PC-3 (cell line): ENCODE measurements at regions not wholly inside any gene's neighbourhood (a gene's known extent, or its start where the extent isn't known, plus 50 kb on each side); places are given as distances from the start of the nearest gene placed in this dataset.

Experiments
- ATAC-seq: fragments of 200-7000 bp; cut with Tn5 transposase; 2 replicates; pipeline ENCODE4 v1.9.1; 2020; ENCODE audit warnings: mild to moderate bottlenecking, moderate library complexity
- BruUV-seq: library from RNA; stranded (reverse); fragments of 400-500 nt; replicated peaks from 2 replicates; lab custom pipeline; 2021; lab: Mats Ljungman, UMichigan
- CTCF ChIA-PET: fragments of 300-600 bp; sonication (Branson Sonifier 250); formaldehyde crosslinking; loops from one replicate; lab custom pipeline; 2022; ENCODE audit warnings: antibody characterized with exemption; lab: Charles Lee
- POLR2A ChIA-PET: fragments of 300-600 bp; sonication (Branson Sonifier 250); formaldehyde crosslinking; loops from one replicate; lab custom pipeline; 2022; ENCODE audit warnings: antibody characterized with exemption; ENCODE audit not compliant: unreplicated experiment; lab: Charles Lee
- DNase-seq: peaks from one replicate; pipeline ENCODE4 v3.0.0-alpha.2; 2015
- H2AFZ ChIP-seq: fragments of 300-600 bp; sonication (generic); 2 replicates; pipeline ENCODE4 v1.6.0; 2016; ENCODE audit warnings: antibody characterized with exemption, low read length
- H3F3A ChIP-seq: fragments of 300-600 bp; sonication (generic); one replicate; pipeline ENCODE4 v1.6.0; 2017; ENCODE audit warnings: antibody characterized with exemption, low read length, control low read depth, mild to moderate bottlenecking; ENCODE audit not compliant: unreplicated experiment
- H3K27ac ChIP-seq: fragments of 300-600 bp; sonication (generic); 2 replicates; pipeline ENCODE4 v1.5.1; 2016; ENCODE audit warnings: mild to moderate bottlenecking, low read length
- H3K27me3 ChIP-seq: fragments of 300-600 bp; sonication (generic); 2 replicates; pipeline ENCODE4 v1.6.1; 2016; ENCODE audit warnings: low read length, mixed read lengths
- H3K36me3 ChIP-seq: fragments of 300-600 bp; sonication (generic); 2 replicates; pipeline ENCODE4 v1.6.1; 2016; ENCODE audit warnings: low read depth, mixed run types, low read length, mixed read lengths
- H3K4me1 ChIP-seq: fragments of 300-600 bp; sonication (generic); 2 replicates; pipeline ENCODE4 v1.5.1; 2016; ENCODE audit warnings: low read length; ENCODE audit not compliant: insufficient read depth
- H3K4me2 ChIP-seq: fragments of 300-600 bp; sonication (generic); 2 replicates; pipeline ENCODE4 v1.6.0; 2016; ENCODE audit warnings: low read length
- H3K4me3 ChIP-seq: fragments of 300-600 bp; sonication (generic); 2 replicates; pipeline ENCODE4 v1.5.1; 2016; ENCODE audit warnings: mild to moderate bottlenecking, low read length, mixed read lengths
- H3K79me2 ChIP-seq: fragments of 300-600 bp; sonication (generic); 2 replicates; pipeline ENCODE4 v1.6.1; 2017; ENCODE audit warnings: low read length, mixed read lengths
- H3K9ac ChIP-seq: fragments of 300-600 bp; sonication (generic); 2 replicates; pipeline ENCODE4 v1.6.0; 2016; ENCODE audit warnings: mild to moderate bottlenecking, low read length
- H3K9me2 ChIP-seq: fragments of 300-600 bp; sonication (generic); replicated peaks from 2 replicates; pipeline ENCODE4 v1.6.1; 2016; ENCODE audit warnings: mixed run types, low read length, mixed read lengths
- H3K9me3 ChIP-seq: fragments of 300-600 bp; sonication (generic); 2 replicates; pipeline ENCODE4 v1.6.1; 2016; ENCODE audit warnings: low read length, mixed read lengths
- H4K20me1 ChIP-seq: fragments of 300-600 bp; sonication (generic); 2 replicates; pipeline ENCODE4 v1.6.1; 2016; ENCODE audit warnings: low read length, mixed read lengths
- CTCF ChIP-seq: fragments of 300-600 bp; sonication (generic); conservative IDR thresholded peaks from 2 replicates; pipeline ENCODE4 v1.5.1; 2017; ENCODE audit warnings: antibody characterized with exemption, low read depth, mild to moderate bottlenecking, low read length
- EZH2 ChIP-seq: fragments of 300-600 bp; sonication (generic); IDR thresholded peaks from one replicate; pipeline ENCODE4 v1.6.1; 2017; ENCODE audit warnings: antibody characterized with exemption, mild to moderate bottlenecking, low read length; ENCODE audit not compliant: unreplicated experiment
- EZH2phosphoT487 ChIP-seq: fragments of 300-600 bp; sonication (generic); IDR thresholded peaks from 2 replicates; pipeline ENCODE4 v1.6.1; 2018; ENCODE audit warnings: mild to moderate bottlenecking, antibody characterized with exemption, low read length, borderline replicate concordance
- intact Hi-C: fragments of 100-400 bp; cut with micrococcal nuclease; formaldehyde crosslinking; loops from 2 replicates; pipeline ENCODE4 v1.9.0; 2023

GRCh38 chr14:54168489-54168888 is 211.9 kb upstream of the BMP4 start:
- Histone ChIP-seq H3K9ac (peak overlapping the region; percentile 39), H3K36me3 (no peaks in the 10 kb centered on the region), H3F3A (peaks cover 8% of the 10 kb centered on the region), H3K27me3 (no peaks in the 10 kb centered on the region), H3K9me2 (no peaks in the 10 kb centered on the region), H3K27ac (peak overlapping the region; percentile 86), H3K9me3 (no peaks in the 10 kb centered on the region), H3K4me1 (peaks cover 67% of the 10 kb centered on the region), H3K4me3 (peak overlapping the region; percentile 8; the same call in 1 of the 2 replicates), H4K20me1 (no peaks in the 10 kb centered on the region), H2AFZ (peak overlapping the region; percentile 17), H3K4me2 (peak overlapping the region; percentile 72), H3K79me2 (no peaks in the 10 kb centered on the region)
- intact Hi-C loops = no loop called here
- no peak for TF ChIP-seq EZH2
- 0 out of 2 replicates have a peak, but pooled peaks have one; percentile 25 for TF ChIP-seq CTCF
- TF ChIP-seq EZH2phosphoT487 = no peak
- DNase-seq (peak; percentile 96), ATAC-seq (peak; percentile 56)
- ChIA-PET POLR2A (interaction anchor here (0.7 kb wide), 1 partner anchor 50 kb away, joined by 5 read pairs; no protein-coding TSS in a partner anchor), CTCF (no interaction called here)
- no TSS peak for BruUV-seq

- Histone ChIP-seq H3K79me2 (no peaks in the 10 kb centered on the region), H3F3A (peaks cover 8% of the 10 kb centered on the region), H3K4me3 (peak overlapping the region; percentile 8; the same call in 1 of the 2 replicates), H3K9me2 (no peaks in the 10 kb centered on the region), H3K9ac (peak overlapping the region; percentile 39), H3K4me1 (peaks cover 76% of the 10 kb centered on the region), H3K4me2 (peak overlapping the region; percentile 72), H3K9me3 (no peaks in the 10 kb centered on the region), H3K36me3 (no peaks in the 10 kb centered on the region), H2AFZ (no peak overlapping the region), H4K20me1 (no peaks in the 10 kb centered on the region), H3K27ac (peak overlapping the region; percentile 86), H3K27me3 (no peaks in the 10 kb centered on the region)
- peak; percentile 85 for ATAC-seq
- POLR2A ChIA-PET = no interaction called here
- CTCF ChIA-PET = interaction anchor here (0.6 to 2.0 kb wide), 2 partner anchors 160 to 216 kb away, joined by 3 to 10 read pairs; no protein-coding TSS in a partner anchor
- peak; percentile 100 for DNase-seq
- no peak for TF ChIP-seq EZH2phosphoT487
- TF ChIP-seq CTCF = peak; percentile 31; the same call in 1 of the 2 replicates
- intact Hi-C loops = loop anchor here (1.0 kb wide), 6 partner anchors 32 to 634 kb away; no protein-coding TSS in a partner anchor
- no TSS peak for BruUV-seq
Measured at GRCh38 chr14:54169254-54169924, 212.8 kb upstream of the BMP4 start.

GRCh38 chr14:54170301-54170700 is 213.7 kb upstream of the BMP4 start:
- Histone ChIP-seq H3F3A (peaks cover 8% of the 10 kb centered on the region), H3K27ac (peak overlapping the region; percentile 86), H3K9ac (peak overlapping the region; percentile 4; the same call in 1 of the 2 replicates), H2AFZ (no peak overlapping the region), H3K27me3 (no peaks in the 10 kb centered on the region), H3K36me3 (no peaks in the 10 kb centered on the region), H4K20me1 (no peaks in the 10 kb centered on the region), H3K9me3 (no peaks in the 10 kb centered on the region), H3K4me3 (no peak overlapping the region), H3K79me2 (no peaks in the 10 kb centered on the region), H3K4me1 (peaks cover 84% of the 10 kb centered on the region), H3K4me2 (peak overlapping the region; percentile 49), H3K9me2 (no peaks in the 10 kb centered on the region)
- ChIA-PET POLR2A (interaction anchor here (0.6 kb wide), 2 partner anchors 236 to 319 kb away, joined by 4 read pairs; partner anchors contain the start of gene GMFB), CTCF (interaction anchor here (0.6 to 2.0 kb wide), 2 partner anchors 159 to 217 kb away, joined by 3 to 10 read pairs; no protein-coding TSS in a partner anchor)
- ATAC-seq (no peak), DNase-seq (no peak)
- no TSS peak for BruUV-seq
- intact Hi-C loops = no loop called here
- no peak for TF ChIP-seq CTCF
- no peak for TF ChIP-seq EZH2phosphoT487
- TF ChIP-seq EZH2 = no peak
